NCI-H2029 (cell line): ENCODE measurements at regions not wholly inside any gene's neighbourhood (a gene's known extent, or its start where the extent isn't known, plus 50 kb on each side); places are given as distances from the start of the nearest gene placed in this dataset.
"Not testable (repeated sequence)": the region's sequence is repeated elsewhere in the genome, so short reads cannot be mapped to it uniquely, and the experiment has no call there.

Source experiments
- DNase-seq: peaks from one replicate; lab custom pipeline; 2025; lab: John Stamatoyannopoulos, UW

- no peak for DNase-seq
These were observed 186.5 kb upstream of the ID2 start for GRCh38 chr2:8495189-8495989.

- DNase-seq, result no peak
These were observed 185.8 kb upstream of the ID2 start for GRCh38 chr2:8496079-8496478.

GRCh38 chr2:8496617-8497016, 185.2 kb upstream of the ID2 start:
- DNase-seq, result peak; percentile 66

- DNase-seq, result no peak
These were observed 182.9 kb upstream of the ID2 start for GRCh38 chr2:8498994-8499393.

GRCh38 chr2:8500124-8501054, 181.5 kb upstream of the ID2 start:
- DNase-seq, result peak; percentile 53

GRCh38 chr2:8501061-8501720, 180.7 kb upstream of the ID2 start:
- no peak for DNase-seq

- peak; percentile 32 for DNase-seq
These were observed 179.5 kb upstream of the ID2 start for GRCh38 chr2:8502316-8502715.

GRCh38 chr2:8505311-8505920, 176.4 kb upstream of the ID2 start:
- DNase-seq, result no peak

GRCh38 chr2:8506746-8507145, 175.1 kb upstream of the ID2 start:
- DNase-seq, result no peak

- no peak for DNase-seq
These were observed 173.1 kb upstream of the ID2 start for GRCh38 chr2:8508766-8509165.

GRCh38 chr2:8509621-8510020, 172.2 kb upstream of the ID2 start:
- no peak for DNase-seq

GRCh38 chr2:8510055-8510454, 171.8 kb upstream of the ID2 start:
- DNase-seq, result not testable (repeated sequence)

- no peak for DNase-seq
These were observed 171.3 kb upstream of the ID2 start for GRCh38 chr2:8510519-8510918.

- DNase-seq, result no peak
These were observed 169.8 kb upstream of the ID2 start for GRCh38 chr2:8511868-8512612.

GRCh38 chr2:8513601-8514273, 168.1 kb upstream of the ID2 start:
- DNase-seq, result no peak

- no peak for DNase-seq
These were observed 167.6 kb upstream of the ID2 start for GRCh38 chr2:8514274-8514662.

GRCh38 chr2:8514796-8515758, 166.8 kb upstream of the ID2 start:
- no peak for DNase-seq

GRCh38 chr2:8515864-8516533, 165.9 kb upstream of the ID2 start:
- DNase-seq, result peak; percentile 92
